Activated T-cell treated with anti-CD3 and anti-CD28 coated beads for 48 hours (primary cell): ENCODE measurements at regions not wholly inside any gene's neighbourhood (a gene's known extent, or its start where the extent isn't known, plus 50 kb on each side); places are given as distances from the start of the nearest gene placed in this dataset.

ENCODE experiments used
- DNase-seq: peaks from one replicate; pipeline ENCODE4 v3.0.0-alpha.2; 2020; ENCODE audit warnings: low read depth

GRCh38 chr20:11391591-11391990 lies 526.1 kb upstream of the BTBD3 start:
- no peak for DNase-seq

- DNase-seq, result no peak
Measured at GRCh38 chr20:11394145-11394833, 523.4 kb upstream of the BTBD3 start.

DNA sequence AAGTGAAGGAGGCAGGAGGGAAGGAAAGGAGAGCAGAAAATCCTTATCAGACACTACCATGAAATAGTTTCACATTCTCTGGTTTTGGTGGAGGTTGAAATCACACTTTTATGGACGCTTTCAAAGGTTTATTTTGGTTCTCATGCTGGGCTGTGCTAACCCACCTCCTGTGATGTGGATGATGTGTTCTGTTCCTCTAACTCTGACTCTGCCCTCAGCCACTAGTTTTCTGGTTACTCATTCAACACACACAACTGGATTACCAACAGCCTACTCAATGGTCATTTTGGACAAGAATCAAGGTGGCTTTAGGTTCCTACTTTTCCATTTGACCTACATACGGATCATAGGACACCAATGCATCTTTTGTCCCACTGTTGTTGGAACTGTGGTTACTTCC lies 522.1 kb upstream of the BTBD3 start:
- DNase-seq, result no peak

GRCh38 chr20:11401988-11402387 lies 515.7 kb upstream of the BTBD3 start:
- DNase-seq, result no peak

DNA sequence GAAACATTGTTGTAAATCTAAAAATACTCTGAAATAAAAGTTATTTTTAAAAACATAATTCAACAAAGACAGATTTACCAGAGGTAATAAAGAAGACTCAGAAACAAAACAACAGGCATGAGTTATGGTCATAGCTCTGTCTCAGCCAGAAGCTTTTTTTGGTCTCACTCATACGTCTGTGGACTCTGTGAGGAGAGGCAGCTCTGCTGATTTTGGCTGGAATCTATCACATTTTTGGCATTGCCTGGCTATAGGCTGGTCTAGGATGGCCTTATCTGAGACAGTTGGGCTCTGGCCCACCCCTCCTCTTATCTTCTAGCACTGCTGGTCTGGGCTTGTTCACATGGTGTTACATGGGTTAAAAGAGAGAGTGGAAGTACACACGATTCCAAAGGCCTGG lies 514.0 kb upstream of the BTBD3 start:
- DNase-seq, result no peak

DNA sequence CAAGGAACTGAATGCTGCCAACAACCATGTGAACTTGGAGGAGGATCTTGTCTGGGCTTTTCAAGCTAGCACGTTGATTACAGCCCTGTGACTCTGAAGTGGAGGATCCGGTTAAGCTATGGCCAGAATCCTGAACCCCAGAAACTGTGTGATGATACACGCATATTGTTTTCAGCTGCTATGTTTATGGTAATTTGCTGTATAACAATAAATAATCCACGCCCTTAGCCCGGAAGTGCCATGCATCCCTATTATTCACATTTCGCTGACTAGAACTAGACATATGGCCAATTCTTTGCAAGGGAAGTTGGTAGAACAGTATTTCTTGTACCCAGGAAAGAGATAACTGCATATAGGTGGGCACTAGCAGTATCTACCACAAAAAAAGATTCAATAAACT lies 510.8 kb upstream of the BTBD3 start:
- no peak for DNase-seq

GRCh38 chr20:11409561-11409960 lies 508.1 kb upstream of the BTBD3 start:
- DNase-seq, result no peak

DNA sequence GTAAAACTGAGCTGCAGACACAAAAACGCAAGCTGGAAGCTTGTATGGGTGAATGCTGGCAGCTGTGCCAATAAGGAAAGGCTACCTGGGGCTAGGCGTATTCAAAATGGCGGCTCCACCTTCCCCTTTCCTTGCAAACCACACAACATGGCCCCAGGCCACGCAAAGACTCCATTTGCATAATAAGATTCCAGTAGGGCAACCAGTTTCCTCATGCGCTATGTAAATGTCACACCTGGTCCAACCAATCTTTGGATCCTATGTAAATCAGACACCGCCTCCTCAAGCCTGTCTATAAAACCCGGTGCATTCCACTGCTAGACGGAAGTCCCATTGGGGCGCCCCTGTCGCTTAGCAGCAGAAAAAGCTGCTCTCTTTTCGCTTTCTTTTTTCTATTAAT lies 505.9 kb upstream of the BTBD3 start:
- DNase-seq, result no peak

DNA sequence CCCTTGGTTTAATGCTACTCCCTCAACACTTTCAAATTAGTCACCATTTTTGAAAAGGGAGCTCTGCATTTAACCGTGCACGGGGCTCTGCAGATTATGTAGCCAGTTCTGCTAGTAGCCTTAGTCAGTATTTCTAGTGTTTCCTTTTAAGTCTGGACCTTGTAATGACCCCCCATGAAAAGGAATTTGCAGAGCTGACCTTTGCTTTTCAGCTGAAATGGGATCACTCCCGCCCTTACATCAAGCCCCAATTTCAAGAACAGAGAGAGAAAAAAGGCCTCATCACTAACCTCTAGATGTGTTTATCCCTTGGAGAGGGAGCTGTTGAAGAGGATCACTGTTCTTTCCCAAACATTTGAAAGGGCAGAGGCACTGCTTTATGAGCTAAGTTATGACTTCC lies 490.7 kb upstream of the BTBD3 start:
- no peak for DNase-seq

DNA sequence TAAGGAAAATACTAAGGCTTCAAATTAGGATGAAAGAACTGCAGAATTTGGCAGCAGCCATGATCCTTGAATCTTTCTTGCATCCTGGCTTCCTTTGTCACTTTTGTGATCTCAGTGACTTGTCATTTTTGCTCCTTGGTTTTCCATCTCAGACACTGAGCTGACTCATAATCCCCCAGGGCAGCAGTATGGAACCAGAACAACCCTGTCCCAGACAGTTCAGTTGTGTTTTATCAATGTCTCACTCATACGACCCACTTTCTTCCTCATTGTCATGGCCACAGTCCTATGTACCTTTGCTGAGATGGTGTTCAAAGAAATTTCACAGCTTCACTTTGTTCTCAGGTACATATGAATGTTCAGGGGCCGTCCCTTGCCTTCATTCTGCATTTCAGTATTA lies 488.5 kb upstream of the BTBD3 start:
- DNase-seq, result no peak

GRCh38 chr20:11429889-11430519 lies 487.7 kb upstream of the BTBD3 start:
- no peak for DNase-seq

DNA sequence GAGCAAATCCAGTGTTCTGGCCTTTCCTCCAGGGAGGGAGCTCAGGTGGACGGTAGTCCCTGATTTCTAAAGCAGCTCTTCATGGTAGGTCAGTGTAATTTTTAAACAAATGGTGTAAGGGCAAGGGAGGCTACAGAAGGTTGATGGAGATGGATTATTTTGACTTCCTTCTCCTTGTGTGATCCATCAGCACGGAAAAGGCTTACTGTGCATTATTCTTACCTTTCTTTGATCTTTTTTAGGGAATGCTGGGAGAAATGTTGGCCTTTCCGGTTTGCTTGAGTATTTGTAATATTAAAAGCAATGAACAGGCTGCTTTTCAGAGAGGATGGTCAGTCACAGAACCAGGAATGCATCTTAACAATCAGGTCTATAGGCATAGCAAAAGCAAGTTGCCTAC lies 487.0 kb upstream of the BTBD3 start:
- DNase-seq, result no peak

DNA sequence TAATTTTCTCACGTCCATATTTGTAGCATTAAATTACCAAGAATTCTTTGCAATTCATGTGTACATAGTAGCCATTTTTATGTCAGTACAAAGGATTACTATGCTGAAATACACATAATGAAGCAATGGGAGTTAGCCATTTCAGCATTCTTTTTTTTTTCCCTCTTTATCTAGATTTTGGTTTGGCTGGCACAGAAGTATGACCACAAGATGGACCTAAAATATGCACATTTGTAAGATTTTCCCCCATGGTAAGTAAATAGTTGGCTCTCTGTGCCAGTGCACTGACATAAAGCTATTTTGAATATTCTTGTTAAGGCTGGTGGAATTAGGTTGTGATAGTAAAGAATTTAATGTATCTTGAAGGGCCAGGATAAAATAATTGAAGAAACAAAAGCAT lies 486.1 kb upstream of the BTBD3 start:
- no peak for DNase-seq

DNA sequence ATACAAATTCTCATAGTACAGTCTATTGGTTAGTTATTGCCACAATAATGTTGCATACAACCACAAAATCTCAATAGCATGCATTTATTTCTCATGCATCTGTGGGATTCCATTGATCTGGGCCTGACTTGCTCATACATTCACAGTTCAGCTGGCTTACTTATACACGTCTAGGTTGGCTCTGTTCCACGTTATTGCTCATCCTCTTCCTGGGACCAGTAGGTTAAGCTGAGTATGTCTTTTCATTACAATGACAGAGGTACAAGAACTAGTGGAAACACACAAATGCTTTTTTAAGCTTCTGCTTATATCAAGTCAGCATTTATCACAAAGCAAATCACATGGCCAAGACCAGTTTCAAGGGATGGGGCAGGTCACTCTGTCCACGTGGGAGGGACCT lies 485.3 kb upstream of the BTBD3 start:
- no peak for DNase-seq

DNA sequence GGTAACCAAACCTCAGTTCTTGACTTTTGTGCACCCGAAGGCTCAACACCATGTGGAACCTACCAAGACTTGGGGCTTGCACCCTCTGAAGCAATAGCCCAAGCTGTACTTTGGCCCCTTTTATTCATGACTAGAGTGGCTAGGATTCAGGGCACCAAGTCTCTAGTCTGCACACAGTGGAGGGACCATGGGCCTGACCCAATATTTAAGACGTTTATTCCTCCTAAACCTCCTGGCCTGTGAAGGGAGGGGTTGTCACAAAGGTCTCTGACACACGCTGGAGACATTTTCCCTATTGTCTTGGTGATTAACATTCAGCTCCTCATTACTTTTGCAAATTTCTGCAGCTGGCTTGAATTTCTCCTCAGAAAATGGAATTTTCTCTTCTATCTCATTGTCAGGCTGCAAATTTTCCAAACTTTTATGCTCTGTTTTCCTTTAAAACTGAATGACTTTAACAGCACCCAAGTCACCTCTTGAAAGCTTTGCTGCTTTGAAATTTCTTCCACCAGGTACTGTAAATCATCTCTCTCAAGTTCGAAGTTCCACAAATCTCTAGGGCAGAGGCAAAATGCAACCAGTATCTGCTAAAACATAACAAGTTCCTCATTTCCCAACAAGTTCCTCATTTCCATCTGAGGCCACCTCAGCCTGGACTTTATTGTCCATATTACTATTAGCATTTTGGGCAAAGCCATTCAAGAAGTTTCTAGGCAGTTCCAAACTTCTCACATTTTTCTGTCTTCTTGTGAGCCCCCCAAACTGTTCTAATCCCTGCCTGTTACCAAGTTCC lies 481.4 kb upstream of the BTBD3 start:
- no peak for DNase-seq

DNA sequence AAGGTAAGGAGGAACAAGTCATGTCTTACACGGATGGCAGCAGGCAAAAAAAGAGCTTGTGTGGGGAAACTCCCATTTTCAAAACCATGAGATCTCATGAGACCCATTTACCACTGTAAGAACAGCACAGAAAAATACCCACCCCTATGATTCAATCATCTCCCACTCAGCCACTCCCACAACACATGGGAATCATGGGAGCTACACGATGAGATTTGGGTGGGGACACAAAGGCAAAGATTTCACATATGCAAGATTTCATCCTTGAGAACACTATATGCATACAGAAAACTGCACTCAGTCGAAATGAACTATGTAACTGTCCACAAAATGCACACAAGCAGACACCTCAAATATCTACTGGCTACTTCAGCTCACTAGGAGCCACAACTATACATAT lies 480.6 kb upstream of the BTBD3 start:
- no peak for DNase-seq

- no peak for DNase-seq
Measured at GRCh38 chr20:11437611-11438380, 479.9 kb upstream of the BTBD3 start.

DNA sequence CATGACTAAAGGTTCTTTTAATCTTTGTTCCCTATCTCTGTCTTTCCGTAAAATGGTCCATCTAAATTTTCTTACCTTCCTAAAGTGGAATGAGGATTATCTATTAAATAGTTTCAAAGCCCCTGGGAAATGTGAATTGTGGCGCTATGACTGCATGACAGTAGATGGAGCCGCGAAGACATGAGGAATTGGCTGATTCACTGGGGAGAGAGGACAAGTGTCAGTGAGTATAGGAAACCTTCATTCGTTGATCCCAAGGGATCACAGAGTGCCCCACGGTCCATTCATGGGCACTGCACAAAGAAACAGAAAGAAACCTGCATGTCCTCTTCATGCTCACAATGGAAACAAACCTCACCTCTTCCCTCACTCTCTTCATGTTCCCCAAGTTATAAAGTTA lies 479.3 kb upstream of the BTBD3 start:
- DNase-seq, result no peak

DNA sequence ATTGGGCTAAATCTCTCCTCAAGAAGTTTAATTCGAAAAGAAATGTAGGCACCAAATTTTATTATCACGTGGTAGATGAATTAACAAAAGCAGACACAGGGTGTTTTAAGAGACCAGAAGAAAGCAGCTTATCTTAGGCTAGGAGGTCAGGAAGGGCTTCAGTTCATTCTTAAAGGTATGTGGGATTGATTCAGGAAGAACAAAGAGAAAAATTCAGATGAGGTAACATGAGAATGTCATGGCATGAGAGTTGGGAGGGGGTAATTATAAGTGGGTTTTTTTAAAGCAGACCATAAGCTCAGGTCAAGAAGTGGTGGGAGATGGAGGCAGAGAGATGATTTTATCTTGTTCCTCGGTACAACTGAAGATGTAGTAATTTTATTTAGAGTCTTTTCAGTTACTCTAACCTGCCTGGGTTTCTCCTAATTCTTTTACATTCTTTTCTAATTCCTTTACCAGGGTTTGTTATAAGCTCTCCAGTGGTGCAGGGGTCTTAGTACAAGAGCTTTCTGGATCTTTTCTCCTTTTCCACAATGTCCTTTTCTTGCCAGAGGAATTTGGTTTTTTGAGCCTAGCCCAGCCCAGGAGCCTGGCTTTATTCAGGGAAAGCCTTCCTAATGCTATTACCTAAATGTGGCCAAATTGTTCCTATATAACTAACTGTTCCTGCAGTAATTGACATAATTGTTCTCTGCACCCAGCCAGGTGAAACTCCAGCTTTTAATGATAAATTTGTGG lies 474.1 kb upstream of the BTBD3 start:
- DNase-seq, result no peak

- DNase-seq, result no peak
Measured at GRCh38 chr20:11445161-11445560, 472.5 kb upstream of the BTBD3 start.

- DNase-seq, result no peak
Measured at GRCh38 chr20:11445891-11446290, 471.8 kb upstream of the BTBD3 start.
